Right lung (tissue), 2 donors: ENCODE measurements at regions not wholly inside any gene's neighbourhood (a gene's known extent, or its start where the extent isn't known, plus 50 kb on each side); places are given as distances from the start of the nearest gene placed in this dataset.

Experiments used
- DNase-seq, 2 donors: peaks; one replicate each; pipeline ENCODE4 v3.0.0-alpha.2; 2013

GRCh38 chr14:29459969-29460560, 467.6 kb downstream of the PRKD1 start:
- no peak for DNase-seq

GRCh38 chr14:29461101-29461500, 466.5 kb downstream of the PRKD1 start:
- no peak for DNase-seq

- DNase-seq: no peak
Measured at GRCh38 chr14:29461506-29461905, 466.1 kb downstream of the PRKD1 start.

- DNase-seq: no peak
Measured at GRCh38 chr14:29462321-29462720, 465.3 kb downstream of the PRKD1 start.

GRCh38 chr14:29462772-29463171, 464.9 kb downstream of the PRKD1 start:
- DNase-seq: no peak

GRCh38 chr14:29463727-29464395, 463.8 kb downstream of the PRKD1 start:
- DNase-seq: no peak

GRCh38 chr14:29465095-29465494, 462.6 kb downstream of the PRKD1 start:
- no peak for DNase-seq

- DNase-seq: no peak
Measured at GRCh38 chr14:29475641-29476040, 452.0 kb downstream of the PRKD1 start.

- DNase-seq: no peak
Measured at GRCh38 chr14:29486132-29486531, 441.5 kb downstream of the PRKD1 start.

GRCh38 chr14:29489911-29490425, 437.7 kb downstream of the PRKD1 start:
- no peak for DNase-seq

GRCh38 chr14:29493849-29494248, 433.8 kb downstream of the PRKD1 start:
- DNase-seq: no peak

GRCh38 chr14:29494312-29494711, 433.3 kb downstream of the PRKD1 start:
- DNase-seq: no peak

GRCh38 chr14:29503903-29504302, 423.7 kb downstream of the PRKD1 start:
- no peak for DNase-seq

- no peak for DNase-seq
Measured at GRCh38 chr14:29518335-29518734, 409.3 kb downstream of the PRKD1 start.

- no peak for DNase-seq
Measured at GRCh38 chr14:29521526-29522137, 406.0 kb downstream of the PRKD1 start.
